ENCODE measurements at regions not wholly inside any gene's neighbourhood (a gene's known extent, or its start where the extent isn't known, plus 50 kb on each side); places are given as distances from the start of the nearest gene placed in this dataset.

GRCh38 chr6:776951-777350, 84.0 kb upstream of the EXOC2 start:
- no peak for TF ChIP-seq POLR2A (IDR thresholded peaks at IDR 0.05; ENCODE audit: low read length)
- no peak for TF ChIP-seq GATA1 (IDR thresholded peaks at IDR 0.05; ENCODE audit: low read depth, low read length)
